IMR-90 (cell line): ENCODE measurements at regions not wholly inside any gene's neighbourhood (a gene's known extent, or its start where the extent isn't known, plus 50 kb on each side); places are given as distances from the start of the nearest gene placed in this dataset.

Experiments
- ATAC-seq: fragments of 200-7000 bp; cut with Tn5 transposase; 2 replicates; pipeline ENCODE4 v1.9.1; 2020; ENCODE audit warnings: low read depth, mild to moderate bottlenecking, moderate library complexity
- BruUV-seq: library from RNA; stranded (reverse); fragments of 400-500 nt; replicated peaks from 2 replicates; lab custom pipeline; 2021; lab: Mats Ljungman, UMichigan
- CTCF ChIA-PET: fragments of 300-600 bp; formaldehyde crosslinking; extraction: SDS; loops from one replicate; lab custom pipeline; 2021; ENCODE audit warnings: antibody characterized with exemption; lab: Yijun Ruan, JAX
- POLR2A ChIA-PET: fragments of 300-600 bp; sonication (Branson Sonifier 250); formaldehyde crosslinking; loops from one replicate; lab custom pipeline; 2022; ENCODE audit warnings: antibody characterized with exemption; ENCODE audit not compliant: unreplicated experiment; lab: Charles Lee
- DNase-seq: peaks from one replicate; pipeline ENCODE4 v3.0.0; 2013
- H2AFZ ChIP-seq: replicated peaks from 2 replicates; pipeline ENCODE3; 2013; ENCODE audit warnings: low read length, mild to moderate bottlenecking; ENCODE audit not compliant: poor library complexity
- H2AK5ac ChIP-seq: 2 replicates; pipeline ENCODE4 v1.6.1; 2013; ENCODE audit warnings: low read depth, low read length, inconsistent platforms
- H2AK9ac ChIP-seq: replicated peaks from 2 replicates; pipeline ENCODE3; 2013; ENCODE audit warnings: mild to moderate bottlenecking, low read depth, low read length, moderate library complexity; ENCODE audit not compliant: poor library complexity
- H2BK120ac ChIP-seq: 2 replicates; pipeline ENCODE4 v1.6.1; 2013; ENCODE audit warnings: low read depth, low read length, inconsistent platforms
- H2BK15ac ChIP-seq: 3 replicates; pipeline ENCODE4 v1.6.1; 2013; ENCODE audit warnings: low read depth, low read length, inconsistent platforms
- H2BK20ac ChIP-seq: 2 replicates; pipeline ENCODE4 v1.6.1; 2013; ENCODE audit warnings: low read depth, mild to moderate bottlenecking, inconsistent platforms, low read length, moderate library complexity
- H2BK5ac ChIP-seq: 2 replicates; pipeline ENCODE4 v1.6.1; 2013; ENCODE audit warnings: mild to moderate bottlenecking, low read depth, low read length, inconsistent platforms; ENCODE audit not compliant: poor library complexity, severe bottlenecking
- H3K14ac ChIP-seq: replicated peaks from 2 replicates; pipeline ENCODE4 v1.6.1; 2013; ENCODE audit warnings: low read depth, low read length, inconsistent platforms
- H3K18ac ChIP-seq: 2 replicates; pipeline ENCODE4 v1.6.1; 2013; ENCODE audit warnings: low read depth, low read length, control low read depth
- H3K23ac ChIP-seq: 2 replicates; pipeline ENCODE4 v1.6.1; 2013; ENCODE audit warnings: low read depth, low read length, inconsistent platforms
- H3K27ac ChIP-seq: 2 replicates; pipeline ENCODE4 v1.5.1; 2013; ENCODE audit warnings: mild to moderate bottlenecking, control low read depth, low read length; ENCODE audit not compliant: insufficient read depth
- H3K27me3 ChIP-seq: 2 replicates; pipeline ENCODE4 v1.6.1; 2013; ENCODE audit warnings: low read length; ENCODE audit not compliant: control insufficient read depth, insufficient read depth
- H3K36me3 ChIP-seq: 2 replicates; pipeline ENCODE4 v1.6.1; 2013; ENCODE audit warnings: low read length, mixed read lengths; ENCODE audit not compliant: control insufficient read depth, insufficient read depth
- H3K4ac ChIP-seq: 2 replicates; pipeline ENCODE4 v1.6.1; 2013; ENCODE audit warnings: low read depth, low read length, inconsistent platforms
- H3K4me1 ChIP-seq: 2 replicates; pipeline ENCODE4 v1.6.1; 2013; ENCODE audit warnings: low read length, mixed read lengths; ENCODE audit not compliant: control insufficient read depth, insufficient read depth
- H3K4me2 ChIP-seq: 2 replicates; pipeline ENCODE4 v1.6.1; 2013; ENCODE audit warnings: low read depth, mild to moderate bottlenecking, control low read depth, low read length, moderate library complexity
- H3K4me3 ChIP-seq: 2 replicates; pipeline ENCODE4 v1.5.1; 2013; ENCODE audit warnings: low read depth, mild to moderate bottlenecking, control low read depth, low read length, moderate library complexity; ENCODE audit not compliant: insufficient read depth
- H3K56ac ChIP-seq: 2 replicates; pipeline ENCODE4 v1.6.1; 2013; ENCODE audit warnings: low read length, inconsistent platforms; ENCODE audit not compliant: insufficient read depth; ENCODE audit errors: extremely low read depth
- H3K79me1 ChIP-seq, 2 experiments: 2 replicates each; pipeline ENCODE4 v1.6.1; 2013; ENCODE audit warnings: low read length in 2 of 2, inconsistent platforms in 1 of 2, low read depth in 1 of 2
- H3K9ac ChIP-seq: 2 replicates; pipeline ENCODE4 v1.6.1; 2013; ENCODE audit warnings: low read depth, low read length, control low read depth
- H3K9me1 ChIP-seq: 2 replicates; pipeline ENCODE4 v1.6.1; 2013; ENCODE audit warnings: low read length, inconsistent platforms; ENCODE audit not compliant: insufficient read depth
- H3K9me3 ChIP-seq: 2 replicates; pipeline ENCODE4 v1.6.1; 2013; ENCODE audit warnings: low read length; ENCODE audit not compliant: control insufficient read depth, insufficient read depth
- H4K20me1 ChIP-seq: 2 replicates; pipeline ENCODE4 v1.6.1; 2013; ENCODE audit warnings: low read length, inconsistent platforms; ENCODE audit not compliant: insufficient read depth
- H4K5ac ChIP-seq: 2 replicates; pipeline ENCODE4 v1.6.1; 2013; ENCODE audit warnings: mild to moderate bottlenecking, low read depth, low read length, control low read depth
- H4K8ac ChIP-seq, 2 experiments: 2 replicates each; pipeline ENCODE4 v1.6.1; 2013; ENCODE audit warnings: low read depth in 2 of 2, low read length in 2 of 2, control low read depth in 1 of 2, inconsistent platforms in 1 of 2
- H4K91ac ChIP-seq: 2 replicates; pipeline ENCODE4 v1.6.1; 2013; ENCODE audit warnings: low read depth, low read length, inconsistent platforms; ENCODE audit not compliant: insufficient read depth
- BHLHE40 ChIP-seq: fragments of 150-350 bp; IDR thresholded peaks from 2 replicates; pipeline ENCODE4 v1.6.1; 2016; ENCODE audit warnings: mild to moderate bottlenecking, low read depth, low read length
- RCOR1 ChIP-seq: IDR thresholded peaks from 2 replicates; pipeline ENCODE4 v1.6.1; 2012; ENCODE audit warnings: mild to moderate bottlenecking, low read length, improper control_type of control experiment; ENCODE audit not compliant: insufficient replicate concordance
- SMC3 ChIP-seq: fragments of 150-350 bp; IDR thresholded peaks from 2 replicates; pipeline ENCODE4 v1.6.1; 2016; ENCODE audit warnings: low read depth, mild to moderate bottlenecking, antibody characterized with exemption, low read length, moderate library complexity
- WGBS, 2 experiments: methylation state at CpG; one replicate each; pipeline versions ENCODE4 v1.1.5 to v1.1.7; 2013; ENCODE audit warnings: missing lambda C conversion rate in 2 of 2; ENCODE audit not compliant: insufficient read length in 1 of 2; ENCODE audit errors: extremely low coverage in 2 of 2; 5-methylcytosine and 5-hydroxymethylcytosine counted together
- dilution Hi-C: fragments of 300-500 bp; cut with HindIII; formaldehyde crosslinking; loops from one replicate; pipeline ENCODE4 v1.14.3; 2018; ENCODE audit warnings: low sequenced_read_pairs; ENCODE audit not compliant: unreplicated experiment
- in situ Hi-C: fragments of 300-500 bp; cut with MboI; formaldehyde crosslinking; loops from 3 replicates; pipeline ENCODE4 v1.14.3; 2019; ENCODE audit warnings: low sequenced_read_pairs, inconsistent platforms, mixed read lengths
- intact Hi-C: fragments of 100-400 bp; cut with micrococcal nuclease; formaldehyde crosslinking; loops from 2 replicates; pipeline ENCODE4 v1.10.0; 2022

DNA sequence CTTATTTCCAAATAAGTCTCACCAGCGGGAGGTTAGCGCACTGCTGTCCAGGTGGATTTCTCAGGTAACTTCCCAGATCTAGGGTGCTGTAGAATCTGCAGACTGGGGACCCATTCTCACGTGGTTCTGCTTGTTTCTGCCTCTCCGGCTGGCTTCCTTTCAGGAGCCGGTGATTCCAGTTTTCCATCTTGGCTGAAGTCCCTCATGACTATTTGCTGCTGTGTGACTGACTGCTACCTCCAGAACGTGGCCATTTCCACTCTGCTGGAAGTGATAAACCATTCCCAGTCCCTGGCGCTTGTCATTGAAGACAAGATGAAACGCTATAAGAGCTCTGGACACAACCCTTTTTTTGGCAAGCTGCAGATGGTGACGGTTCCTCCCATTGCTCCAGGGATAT is 76.0 kb downstream of the DOP1B start:
- Histone ChIP-seq H3K23ac (no peak overlapping the region), H2BK5ac (no peak overlapping the region), H3K18ac (no peak overlapping the region), H2AK5ac (no peak overlapping the region), H4K20me1 (no peaks in the 10 kb centered on the region), H3K56ac (no peak overlapping the region), H4K8ac (no peak overlapping the region), H2BK120ac (no peak overlapping the region), H4K5ac (no peak overlapping the region), H2BK20ac (no peak overlapping the region), H3K9ac (no peak overlapping the region), H2AFZ (no peak overlapping the region), H4K91ac (no peak overlapping the region), H3K9me3 (no peaks in the 10 kb centered on the region), H2BK15ac (no peak overlapping the region), H3K79me1 (peaks cover 0 to 17% of the 10 kb centered on the region in 2 experiments; a peak in 2 of 4 replicates), H3K4ac (no peak overlapping the region), H3K9me1 (peaks cover 4% of the 10 kb centered on the region), H3K4me3 (no peak overlapping the region), H3K4me1 (peaks cover 2% of the 10 kb centered on the region; the same call in 1 of the 2 replicates), H3K36me3 (peaks cover 19% of the 10 kb centered on the region), H3K27me3 (no peaks in the 10 kb centered on the region), H3K4me2 (no peak overlapping the region), H3K27ac (no peak overlapping the region), H2AK9ac (no peak overlapping the region), H3K14ac (no peak overlapping the region)
- BruUV-seq, result no TSS peak
- POLR2A ChIA-PET, result no interaction called here
- in situ Hi-C loops, result no loop called here
- WGBS, 2 experiments, result 87% methylated on average over 9 of the region's 9 CpGs; no CpG with 5 or more reads in 1 of the 2 experiments
- no peak for ATAC-seq
- no peak for DNase-seq
- intact Hi-C loops, result no loop called here
- TF ChIP-seq BHLHE40, result no peak
- no peak for TF ChIP-seq RCOR1
- no peak for TF ChIP-seq SMC3
- CTCF ChIA-PET, result no interaction called here
- dilution Hi-C loops, result no loop called here
